ENCODE measurements at regions not wholly inside any gene's neighbourhood (a gene's known extent, or its start where the extent isn't known, plus 50 kb on each side); places are given as distances from the start of the nearest gene placed in this dataset.
A peak's percentile ranks its signal among the peaks of the same experiment; 100 is the strongest.
"Not testable (repeated sequence)": the region's sequence is repeated elsewhere in the genome, so short reads cannot be mapped to it uniquely, and the experiment has no call there.

- DNase-seq (ENCODE audit: low read depth in 2 of 3, low spot score in 2 of 3) = no peak
These were observed 106.8 kb upstream of the ALX4 start for GRCh38 chr11:44416776-44417175.

GRCh38 chr11:44417731-44418455, 108.0 kb upstream of the ALX4 start:
- DNase-seq (ENCODE audit: low read depth in 2 of 3, low spot score in 2 of 3) = no peak

- DNase-seq (ENCODE audit: low read depth in 2 of 3, low spot score in 2 of 3) = no peak
These were observed 108.5 kb upstream of the ALX4 start for GRCh38 chr11:44418456-44418830.

DNA sequence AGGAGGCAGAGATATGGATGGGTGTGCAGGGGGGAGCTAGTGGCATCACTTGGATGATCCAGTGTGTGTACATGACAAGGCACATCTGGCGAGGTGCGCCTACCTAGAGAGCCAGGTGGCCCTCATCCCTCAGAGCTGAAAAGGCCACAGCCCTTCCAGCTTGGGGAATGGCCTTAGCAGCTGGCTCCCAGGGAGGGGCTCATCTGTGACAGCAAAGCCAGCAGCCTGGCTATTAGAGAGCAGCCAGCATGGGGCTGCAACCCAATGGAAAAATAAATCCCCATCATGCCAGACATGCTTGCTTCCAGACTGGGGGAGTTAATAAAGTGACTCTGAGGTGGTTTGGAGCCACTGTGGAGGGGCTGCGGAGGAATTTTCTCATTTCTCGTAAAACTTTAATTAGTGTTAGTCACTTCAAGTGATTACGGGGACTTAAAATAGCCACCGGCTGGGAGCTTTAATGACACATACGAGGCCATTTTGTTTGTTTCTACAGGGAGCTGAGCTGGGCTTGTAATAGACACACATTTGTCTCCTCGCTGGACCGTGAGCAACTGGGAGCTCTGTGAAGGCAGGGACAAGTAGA, 111.2 kb upstream of the ALX4 start:
- no peak for DNase-seq (ENCODE audit: low read depth in 2 of 3, low spot score in 2 of 3)

DNA sequence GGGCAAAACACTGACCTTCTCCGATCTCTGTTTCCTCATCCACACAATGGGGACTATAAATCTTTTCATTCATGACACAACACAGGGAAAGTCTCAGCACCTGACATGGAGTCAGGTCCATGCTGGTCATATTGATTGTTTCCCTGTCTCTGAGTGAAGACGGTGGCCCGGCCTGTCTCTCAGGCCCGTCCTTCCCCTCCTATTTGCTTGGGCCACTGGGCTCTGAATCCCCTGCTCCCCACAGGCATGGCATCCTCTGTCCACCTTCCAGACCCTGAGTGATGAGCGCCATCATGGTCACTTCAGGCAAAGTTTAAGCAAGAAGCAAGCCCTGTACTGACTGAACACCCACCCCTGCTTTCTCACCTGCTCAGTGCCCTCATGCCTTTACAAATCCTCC, 113.3 kb upstream of the ALX4 start:
- no peak for DNase-seq (ENCODE audit: low read depth in 2 of 3, low spot score in 2 of 3)

DNA sequence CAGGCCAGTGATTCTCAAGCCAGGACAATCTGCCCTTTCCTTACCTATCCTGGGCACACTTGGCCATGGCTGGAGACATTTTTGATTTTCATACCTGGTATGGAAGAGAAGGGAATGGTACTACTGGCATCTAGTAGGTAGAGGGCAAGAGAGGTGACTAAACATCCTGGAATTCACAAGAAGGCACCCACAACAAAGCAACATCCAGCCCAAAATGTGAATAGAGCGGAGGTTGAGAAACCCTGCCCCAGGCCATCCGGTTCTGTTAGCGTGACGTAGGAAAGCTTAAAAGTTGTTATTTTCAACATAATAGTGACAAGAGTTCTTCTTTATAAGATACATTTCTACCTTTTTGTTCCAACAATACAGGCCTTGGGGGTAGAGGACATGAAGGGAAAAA, 114.9 kb upstream of the ALX4 start:
- no peak for DNase-seq (ENCODE audit: low read depth in 2 of 3, low spot score in 2 of 3)

DNA sequence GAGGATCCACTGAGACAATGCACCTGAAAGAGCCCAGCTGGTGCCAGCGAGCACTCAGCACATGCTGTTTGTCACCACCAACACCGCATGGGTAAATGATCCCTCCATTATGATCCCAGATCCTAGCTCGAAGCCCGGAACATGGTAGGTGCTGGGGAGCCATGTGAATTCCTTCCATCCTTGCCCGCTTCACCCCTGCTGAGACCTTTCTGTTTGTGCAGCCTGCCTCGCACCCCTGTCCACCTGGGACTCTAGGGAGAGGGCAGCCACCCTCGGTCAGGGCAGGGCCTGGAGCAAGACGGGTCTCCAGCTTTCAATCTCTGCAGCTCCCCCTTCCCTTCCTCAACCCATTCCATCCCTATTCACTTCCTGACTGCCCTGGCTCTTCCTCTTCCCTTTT, 116.2 kb upstream of the ALX4 start:
- no peak for DNase-seq (ENCODE audit: low read depth in 2 of 3, low spot score in 2 of 3)

- no peak for DNase-seq (ENCODE audit: low read depth in 2 of 3, low spot score in 2 of 3)
These were observed 117.0 kb upstream of the ALX4 start for GRCh38 chr11:44426958-44427357.

- DNase-seq (ENCODE audit: low read depth in 2 of 3, low spot score in 2 of 3) = peak in 2 of 3 donors; percentile 14 to 38
These were observed 117.5 kb upstream of the ALX4 start for GRCh38 chr11:44427432-44427831.

DNA sequence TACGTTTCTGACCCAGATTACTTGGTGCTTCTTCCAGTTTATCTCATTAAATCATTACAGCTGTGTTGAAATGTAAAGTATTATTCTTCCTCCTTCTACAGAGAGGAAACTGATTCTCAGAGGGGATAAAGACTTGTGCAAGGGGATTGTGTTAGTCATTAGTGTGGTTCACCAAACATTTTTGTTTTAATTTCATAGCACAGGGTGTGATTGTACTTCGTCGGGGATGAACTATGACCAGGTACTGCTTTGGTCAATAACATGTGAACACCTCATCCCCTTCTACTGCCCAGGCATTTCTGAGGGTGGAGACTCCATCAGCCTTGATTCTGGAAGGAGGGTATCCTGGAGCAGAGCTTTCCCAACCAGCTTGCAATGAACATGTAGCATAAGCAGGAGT, 120.2 kb upstream of the ALX4 start:
- no peak for DNase-seq (ENCODE audit: low read depth in 2 of 3, low spot score in 2 of 3)

- DNase-seq (ENCODE audit: low read depth in 2 of 3, low spot score in 2 of 3) = no peak
These were observed 124.3 kb upstream of the ALX4 start for GRCh38 chr11:44434191-44434590.

GRCh38 chr11:44437122-44437521, 127.2 kb upstream of the ALX4 start:
- no peak for DNase-seq (ENCODE audit: low read depth in 2 of 3, low spot score in 2 of 3)

DNA sequence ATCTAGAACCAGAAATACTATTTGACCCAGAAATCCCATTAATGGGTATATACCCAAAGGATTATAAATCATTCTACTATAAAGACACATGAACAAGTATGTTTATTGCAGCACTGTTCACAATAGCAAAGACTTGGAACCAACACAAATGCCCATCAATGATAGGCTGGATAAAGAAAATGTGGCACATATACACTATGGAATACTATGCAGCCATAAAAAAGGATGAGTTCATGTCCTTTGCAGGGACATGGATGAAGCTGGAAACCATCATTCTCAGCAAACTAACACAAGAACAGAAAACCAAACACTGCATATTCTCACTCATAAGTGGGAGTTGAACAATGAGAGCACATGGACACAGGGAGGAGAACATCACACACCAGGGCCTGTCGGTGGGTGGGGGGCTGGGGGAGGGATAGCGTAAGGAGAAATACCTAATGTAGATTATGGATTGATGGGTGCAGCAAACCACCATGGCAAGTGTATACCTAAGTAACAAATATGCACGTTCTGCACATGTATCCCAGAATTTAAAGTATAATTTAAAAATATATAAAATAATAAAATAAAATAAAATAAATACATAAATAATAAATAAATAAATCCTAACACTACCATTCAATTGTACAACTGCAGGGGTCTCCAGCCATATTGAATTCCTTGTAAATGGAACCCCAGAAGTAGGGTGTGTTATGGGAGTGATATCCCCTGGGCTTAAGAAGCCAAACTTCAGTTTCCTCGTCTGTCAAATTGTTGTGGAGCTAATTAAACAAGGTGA, 122.4 kb upstream of the CD82 start:
- DNase-seq (ENCODE audit: low read depth in 2 of 3, low spot score in 2 of 3) = not testable (repeated sequence)

GRCh38 chr11:44443836-44444769, 121.4 kb upstream of the CD82 start:
- no peak for DNase-seq (ENCODE audit: low read depth in 2 of 3, low spot score in 2 of 3)

DNA sequence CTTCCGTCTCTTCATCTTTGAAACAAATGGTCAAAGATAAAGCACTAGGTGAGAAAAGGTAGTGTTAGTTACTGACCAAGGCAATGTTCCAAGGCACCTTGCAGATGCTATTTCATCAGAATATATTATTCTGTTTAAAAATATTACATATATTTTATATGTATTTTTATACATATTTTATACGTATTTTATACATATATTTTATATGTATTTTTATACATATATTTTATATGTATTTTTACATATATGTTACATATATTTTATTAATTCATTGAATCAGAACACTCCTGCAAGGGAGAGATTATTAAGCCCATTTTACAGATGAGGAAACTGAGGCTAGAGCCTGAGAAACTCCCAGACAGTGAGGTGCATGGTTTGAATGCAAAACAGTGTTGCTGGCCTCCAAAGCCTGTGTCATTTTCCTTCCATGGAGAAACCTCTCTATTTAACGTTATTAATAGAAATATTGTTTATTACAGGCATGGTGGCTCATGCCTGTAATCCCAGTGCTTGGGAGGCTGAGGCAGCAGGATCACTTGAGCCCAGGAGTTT, 120.6 kb upstream of the CD82 start:
- DNase-seq (ENCODE audit: low read depth in 2 of 3, low spot score in 2 of 3) = no peak

DNA sequence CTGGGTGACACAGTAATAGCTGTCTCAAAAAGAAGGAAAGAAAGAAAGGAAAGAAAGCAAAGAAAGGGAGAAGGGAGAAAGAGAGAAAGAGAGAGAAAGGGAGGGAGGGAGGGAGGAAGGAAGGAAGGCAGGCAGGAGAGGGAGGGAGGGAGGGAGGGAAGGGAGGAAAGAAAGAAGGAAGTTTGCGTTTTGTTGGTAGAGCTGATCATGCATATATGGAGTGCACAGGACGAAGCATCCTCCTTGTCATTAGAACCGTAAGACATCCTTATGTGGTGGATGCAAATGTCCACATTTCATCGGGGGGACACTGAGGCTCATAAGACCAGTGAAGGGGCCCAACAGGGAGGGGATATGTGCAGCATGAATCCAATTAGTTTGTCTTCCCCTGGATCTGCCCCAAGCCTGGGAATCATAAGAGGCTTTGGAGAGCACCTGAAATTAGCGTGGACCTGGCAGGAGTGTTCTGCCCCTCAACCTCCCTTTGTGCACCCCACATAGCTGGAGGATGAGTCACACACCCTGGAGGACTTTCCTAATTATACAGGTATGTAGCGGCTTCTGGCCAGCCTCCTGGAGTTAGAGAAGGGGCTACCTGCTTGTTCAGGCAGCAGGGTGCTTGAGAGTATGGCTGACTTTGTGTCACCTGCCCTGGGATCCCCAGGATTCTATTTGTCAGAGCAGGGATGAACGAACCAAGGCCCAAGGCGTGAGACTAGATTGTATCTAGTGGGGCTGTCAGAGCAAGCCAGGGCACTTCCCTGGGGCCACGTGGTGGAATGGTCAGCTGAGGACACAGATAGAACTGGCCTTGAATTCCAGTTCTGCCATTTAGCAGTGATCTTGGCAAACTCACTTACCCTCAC, 119.7 kb upstream of the CD82 start:
- no peak for DNase-seq (ENCODE audit: low read depth in 2 of 3, low spot score in 2 of 3)

DNA sequence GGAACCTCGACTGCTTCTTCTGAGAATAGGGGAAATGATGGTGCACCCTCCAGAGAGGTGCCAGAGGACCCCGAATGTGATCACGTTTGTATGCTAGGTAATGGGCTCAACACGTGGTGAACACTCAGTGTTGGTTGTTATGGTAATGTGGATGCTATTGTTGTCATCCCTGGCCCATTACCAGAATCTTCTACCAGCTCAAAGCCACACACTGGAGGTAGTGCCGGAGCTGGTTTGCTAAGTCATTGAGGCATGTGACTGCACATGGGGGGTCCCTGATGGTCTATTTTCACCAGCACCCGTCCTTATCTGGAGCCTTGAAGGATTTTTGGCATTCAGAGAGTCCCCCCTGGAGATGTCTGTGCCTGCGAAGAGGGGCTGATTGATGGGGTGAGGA, 119.1 kb upstream of the CD82 start:
- no peak for DNase-seq (ENCODE audit: low read depth in 2 of 3, low spot score in 2 of 3)

DNA sequence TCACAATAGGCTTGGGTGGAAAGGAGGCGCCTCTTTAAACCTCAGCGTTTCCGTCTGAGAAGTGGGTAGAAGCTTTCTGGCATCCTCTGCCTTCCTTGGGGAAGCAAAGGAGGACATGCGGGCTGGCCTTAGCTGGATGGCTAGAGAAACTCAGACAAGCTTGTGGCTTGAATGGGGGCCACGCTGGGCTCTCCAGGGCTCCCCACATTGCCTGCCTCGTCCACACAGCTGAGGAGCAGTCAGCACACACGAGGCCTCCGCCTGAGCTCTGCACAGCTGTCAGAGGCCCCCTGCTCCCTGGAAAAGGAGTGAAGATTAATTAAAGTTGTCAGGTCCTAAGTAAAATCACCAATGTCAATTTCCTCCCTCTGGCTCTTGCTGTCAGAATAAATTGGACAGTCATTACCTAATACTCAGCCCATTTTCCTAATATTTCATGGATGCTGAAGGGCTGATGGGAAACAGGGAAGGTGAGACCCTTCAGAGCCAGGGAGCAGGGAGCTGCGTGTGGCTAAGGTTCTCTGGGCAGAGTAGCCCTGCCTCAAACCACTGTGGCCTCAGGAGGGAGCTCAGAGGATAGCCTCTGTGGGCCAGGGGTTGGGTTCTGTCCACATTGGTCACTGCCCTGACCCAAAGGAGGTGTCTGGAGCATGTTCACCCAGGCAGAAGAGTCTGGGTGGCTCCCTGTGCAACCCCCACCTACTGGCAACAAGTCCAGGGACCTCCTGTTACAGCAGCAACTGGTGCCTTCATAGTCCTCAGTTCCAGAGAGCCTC, 118.3 kb upstream of the CD82 start:
- DNase-seq (ENCODE audit: low read depth in 2 of 3, low spot score in 2 of 3) = no peak

Measured in hematopoietic multipotent progenitor cell (in vitro differentiated cells).